ENCODE measurements at regions not wholly inside any gene's neighbourhood (a gene's known extent, or its start where the extent isn't known, plus 50 kb on each side); places are given as distances from the start of the nearest gene placed in this dataset.

- H3K4me1 ChIP-seq: no peaks in the 10 kb centered on the region
- TF ChIP-seq CTCF (IDR thresholded peaks at IDR 0.05): no peak
- no peaks in the 10 kb centered on the region for H3K9me3 ChIP-seq
- no peaks in the 10 kb centered on the region for H3K36me3 ChIP-seq
- no peak overlapping the region for H3K27ac ChIP-seq
- DNase-seq (ENCODE audit: low spot score in 2 of 2): no peak
- no peak overlapping the region for H3K4me3 ChIP-seq
- H3K27me3 ChIP-seq: no peaks in the 10 kb centered on the region
- intact Hi-C loops (cut with DNase I): no loop called here
Measured at GRCh38 chr5:88117546-88117945, 151.1 kb downstream of the TMEM161B start.

- no peak overlapping the region for H3K27ac ChIP-seq
- no peak for DNase-seq (ENCODE audit: low spot score in 2 of 2)
- no peak for TF ChIP-seq CTCF (IDR thresholded peaks at IDR 0.05)
- intact Hi-C loops (cut with DNase I): no loop called here
- no peaks in the 10 kb centered on the region for H3K4me1 ChIP-seq
- no peaks in the 10 kb centered on the region for H3K27me3 ChIP-seq
- no peaks in the 10 kb centered on the region for H3K9me3 ChIP-seq
- no peak overlapping the region for H3K4me3 ChIP-seq
- H3K36me3 ChIP-seq: no peaks in the 10 kb centered on the region
Measured at GRCh38 chr5:88116396-88116795, 152.2 kb downstream of the TMEM161B start.

- intact Hi-C loops (cut with DNase I): no loop called here
- Histone ChIP-seq H3K9me3 (no peaks in the 10 kb centered on the region), H3K36me3 (no peaks in the 10 kb centered on the region), H3K4me3 (no peak overlapping the region), H3K4me1 (no peaks in the 10 kb centered on the region), H3K27ac (no peak overlapping the region), H3K27me3 (no peaks in the 10 kb centered on the region)
- no peak for TF ChIP-seq CTCF (IDR thresholded peaks at IDR 0.05)
- DNase-seq (ENCODE audit: low spot score in 2 of 2): no peak
Measured at GRCh38 chr5:88115211-88115610, 153.4 kb downstream of the TMEM161B start.

- Histone ChIP-seq H3K27me3 (no peaks in the 10 kb centered on the region), H3K4me3 (no peak overlapping the region), H3K4me1 (no peaks in the 10 kb centered on the region), H3K9me3 (no peaks in the 10 kb centered on the region), H3K36me3 (no peaks in the 10 kb centered on the region), H3K27ac (no peak overlapping the region)
- no peak for TF ChIP-seq CTCF (IDR thresholded peaks at IDR 0.05)
- DNase-seq (ENCODE audit: low spot score in 2 of 2): no peak
- intact Hi-C loops (cut with DNase I): no loop called here
Measured at GRCh38 chr5:88113429-88113828, 155.2 kb downstream of the TMEM161B start.

GRCh38 chr5:88109818-88110217, 158.8 kb downstream of the TMEM161B start:
- no peak for TF ChIP-seq CTCF (IDR thresholded peaks at IDR 0.05)
- no peak for DNase-seq (ENCODE audit: low spot score in 2 of 2)
- no peak overlapping the region for H3K27ac ChIP-seq
- intact Hi-C loops (cut with DNase I): no loop called here
- H3K27me3 ChIP-seq: no peaks in the 10 kb centered on the region
- H3K36me3 ChIP-seq: no peaks in the 10 kb centered on the region
- H3K4me1 ChIP-seq: no peaks in the 10 kb centered on the region
- no peak overlapping the region for H3K4me3 ChIP-seq
- no peaks in the 10 kb centered on the region for H3K9me3 ChIP-seq

Measured in ascending aorta (tissue), 2 donors.